GM21447 (cell line): ENCODE measurements at regions not wholly inside any gene's neighbourhood (a gene's known extent, or its start where the extent isn't known, plus 50 kb on each side); places are given as distances from the start of the nearest gene placed in this dataset.
"Not testable (repeated sequence)": the region's sequence is repeated elsewhere in the genome, so short reads cannot be mapped to it uniquely, and the experiment has no call there.

ENCODE experiments used
- ATAC-seq: cut with Tn5 transposase; IDR thresholded peaks from one replicate; pipeline ENCODE4 v1.9.1; 2021; ENCODE audit not compliant: unreplicated experiment

- ATAC-seq: no peak
Measured at GRCh38 chr3:20307383-20307782, 121.4 kb upstream of the SGO1 start.

DNA sequence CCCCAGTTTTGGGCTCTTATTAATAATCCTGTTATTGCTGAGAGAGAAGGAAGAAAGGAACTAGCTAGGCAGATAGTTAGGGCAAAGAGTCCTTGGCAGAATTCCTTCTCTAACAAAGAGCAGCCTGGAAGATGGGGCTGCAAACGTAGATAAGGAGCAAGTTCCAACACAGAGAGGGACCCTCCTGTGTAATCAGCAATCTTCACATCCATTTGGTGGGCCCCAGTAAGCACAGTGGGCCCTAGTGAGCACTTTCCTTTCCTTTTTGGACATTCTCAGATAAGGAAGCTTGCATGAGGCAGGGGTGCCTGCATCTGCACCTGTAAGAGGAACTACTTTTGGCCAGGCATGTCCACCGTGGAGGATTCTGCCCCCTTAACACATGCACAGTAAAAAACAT is 119.6 kb upstream of the SGO1 start:
- no peak for ATAC-seq

- no peak for ATAC-seq
Measured at GRCh38 chr3:20302766-20303165, 116.8 kb upstream of the SGO1 start.

- no peak for ATAC-seq
Measured at GRCh38 chr3:20288050-20288449, 102.0 kb upstream of the SGO1 start.

DNA sequence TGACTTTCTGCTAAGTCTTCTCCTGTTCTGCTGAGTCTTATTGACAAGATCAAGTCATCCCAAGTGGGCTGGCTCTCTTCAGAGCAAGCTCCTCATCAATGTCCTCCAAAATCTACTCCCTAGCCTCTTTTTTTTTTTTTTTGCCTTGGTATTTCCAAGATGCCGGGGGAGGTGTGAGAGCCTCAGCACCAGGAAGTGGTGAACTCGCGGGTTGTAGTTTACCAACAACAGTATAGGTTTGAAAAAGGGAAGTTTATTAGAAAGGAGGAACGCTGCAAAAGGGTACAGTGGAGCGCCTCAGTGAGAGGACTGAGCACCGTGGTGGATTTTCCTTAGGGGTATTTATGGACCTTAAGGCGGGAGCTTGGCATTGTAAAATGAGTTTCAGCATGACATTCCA is 94.3 kb upstream of the SGO1 start:
- ATAC-seq: no peak

DNA sequence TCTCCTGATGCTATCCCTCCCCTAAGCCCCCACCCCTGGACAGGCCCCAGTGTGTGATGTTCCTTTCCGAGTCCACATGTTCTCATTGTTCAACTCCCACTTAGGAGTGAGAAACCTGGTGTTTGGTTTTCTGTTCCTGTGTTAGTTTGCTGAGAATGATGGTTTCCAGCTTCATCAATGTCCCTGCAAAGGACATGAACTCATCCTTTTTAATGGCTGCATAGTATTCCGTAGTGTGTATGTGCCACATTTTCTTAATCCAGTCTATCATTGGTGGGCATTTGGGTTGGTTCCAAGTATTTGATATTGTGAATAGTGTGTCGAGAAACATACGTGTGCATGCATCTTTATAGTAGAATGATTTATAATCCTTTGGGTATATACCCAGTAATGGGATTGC is 80.0 kb upstream of the SGO1 start:
- not testable (repeated sequence) for ATAC-seq

DNA sequence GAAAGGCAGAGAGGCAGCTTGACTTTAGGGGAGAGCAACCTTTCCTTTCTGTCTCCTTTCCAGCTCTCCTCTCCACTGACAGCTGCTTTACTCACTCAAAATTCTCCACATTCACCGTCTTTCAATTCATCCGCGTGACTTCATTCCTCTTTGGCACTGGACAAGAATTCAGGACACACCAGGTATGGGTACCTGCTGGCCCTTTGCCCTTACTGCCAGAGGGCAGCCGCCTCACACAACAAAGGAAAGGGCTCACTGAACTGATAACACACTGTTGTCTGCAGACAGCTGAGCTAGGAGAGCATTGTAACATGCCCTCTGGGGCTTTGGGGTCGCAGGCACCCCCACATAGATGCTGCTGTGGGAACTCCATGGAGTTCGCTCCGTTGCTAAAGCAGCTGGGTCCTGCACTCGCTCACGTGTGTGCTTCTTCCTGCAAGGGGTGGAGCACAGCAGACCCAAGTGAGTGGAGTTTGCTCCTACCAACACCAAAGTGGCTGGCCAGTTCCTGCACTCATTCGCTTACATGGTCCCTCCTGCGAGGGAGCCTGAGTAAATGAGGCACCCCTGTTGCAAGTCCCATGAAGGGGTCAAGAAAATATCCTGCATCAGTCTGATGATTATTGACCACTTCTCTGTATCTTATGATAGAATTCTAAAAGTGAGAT is 79.0 kb upstream of the SGO1 start:
- no peak for ATAC-seq

DNA sequence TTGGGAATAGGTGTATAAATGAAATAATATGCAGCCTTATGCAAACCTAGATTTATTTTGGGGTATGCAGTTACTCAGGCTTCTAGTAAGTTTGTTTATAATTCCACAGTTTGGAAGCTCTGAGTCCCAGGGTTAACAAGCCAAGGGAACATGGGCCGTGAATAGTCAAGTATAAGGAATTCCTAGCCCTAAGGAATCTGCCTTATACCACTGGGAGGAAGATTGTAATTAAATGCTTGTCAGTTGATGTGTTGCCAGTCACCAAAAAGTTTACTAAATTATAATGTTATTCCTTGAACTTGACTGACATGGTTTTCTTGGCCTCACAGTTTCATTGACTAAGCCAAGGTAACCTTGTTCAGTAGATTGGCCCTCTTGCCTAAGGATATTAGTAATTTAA is 72.4 kb upstream of the SGO1 start:
- no peak for ATAC-seq

GRCh38 chr3:20256144-20256543 is 70.1 kb upstream of the SGO1 start:
- ATAC-seq: no peak

GRCh38 chr3:20254268-20255117 is 68.5 kb upstream of the SGO1 start:
- no peak for ATAC-seq

DNA sequence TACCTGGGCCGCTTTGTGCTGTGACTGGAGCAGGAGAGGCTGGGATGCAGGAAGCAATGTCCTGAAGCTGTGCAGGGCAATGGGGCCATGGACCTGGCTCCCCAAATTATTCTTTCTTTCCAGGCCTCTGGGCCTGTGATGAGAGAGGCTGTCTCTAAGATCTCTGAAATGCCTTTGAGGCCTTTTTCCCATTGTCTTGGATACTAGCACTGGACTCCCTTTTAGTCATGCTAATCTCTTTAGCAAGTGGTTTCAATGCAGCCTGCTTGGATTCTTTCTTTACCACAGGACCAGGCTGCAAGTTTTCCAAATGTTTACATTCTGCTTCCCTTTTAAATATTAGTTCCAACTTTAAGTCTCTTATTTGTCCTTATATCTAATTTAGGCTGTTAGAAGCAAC is 64.8 kb upstream of the SGO1 start:
- ATAC-seq: no peak

GRCh38 chr3:20250314-20250713 is 64.3 kb upstream of the SGO1 start:
- ATAC-seq: no peak

DNA sequence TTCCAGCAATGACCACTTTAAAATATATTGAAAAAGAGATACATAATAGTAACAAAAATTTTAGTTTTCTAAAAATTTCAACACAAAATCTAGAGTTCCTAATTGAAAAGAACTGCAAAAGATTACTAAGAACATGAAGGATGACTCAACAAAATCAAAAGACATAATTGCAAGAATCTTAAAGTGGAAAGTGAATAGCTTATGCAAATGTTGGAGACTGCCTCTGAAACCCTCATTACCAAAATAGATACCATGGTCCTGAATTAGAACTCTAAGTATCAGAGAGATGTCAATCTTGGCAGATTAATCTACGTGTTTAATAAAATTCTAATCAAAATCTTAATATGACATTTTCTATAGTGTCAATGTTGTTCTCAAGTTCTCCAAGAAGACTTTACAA is 60.7 kb upstream of the SGO1 start:
- ATAC-seq: peak; percentile 84

GRCh38 chr3:20245781-20246180 is 59.8 kb upstream of the SGO1 start:
- ATAC-seq: no peak

DNA sequence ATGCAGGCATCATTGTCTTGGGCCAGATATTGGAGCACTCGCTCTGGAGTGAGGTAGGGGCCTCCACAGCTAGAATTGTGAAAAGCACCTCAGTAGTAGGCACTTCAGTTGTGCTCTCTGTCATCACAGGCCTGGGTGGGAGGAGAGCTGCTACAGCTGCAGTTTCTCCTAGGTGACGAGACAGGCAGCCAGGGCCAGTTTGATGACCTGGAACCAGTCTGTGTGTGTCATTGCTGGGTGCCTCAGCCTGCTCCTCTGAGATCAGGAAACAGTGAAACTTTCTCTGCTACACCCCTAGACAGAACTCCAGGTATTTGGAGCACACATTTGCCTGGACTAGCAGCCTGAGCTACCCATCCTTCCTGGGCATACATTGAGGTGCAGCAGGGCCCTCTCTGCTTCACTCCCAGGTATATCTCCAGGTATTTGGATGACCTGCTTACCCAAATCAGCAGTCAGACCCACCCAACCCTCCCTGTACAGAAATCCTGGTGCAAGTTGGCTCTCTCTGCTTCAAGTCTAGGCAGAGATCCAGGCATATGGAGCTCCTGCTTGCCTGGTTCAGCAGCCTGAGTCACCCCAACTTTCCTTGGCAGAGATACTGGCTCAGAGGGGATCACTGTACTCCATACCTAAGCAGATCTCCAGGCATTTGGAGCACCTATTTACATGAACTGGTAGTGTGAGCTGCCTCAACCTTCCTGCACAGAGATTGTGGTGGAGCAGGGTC is 54.3 kb upstream of the SGO1 start:
- ATAC-seq: no peak

- ATAC-seq: not testable (repeated sequence)
Measured at GRCh38 chr3:20238199-20238598, 52.2 kb upstream of the SGO1 start.

DNA sequence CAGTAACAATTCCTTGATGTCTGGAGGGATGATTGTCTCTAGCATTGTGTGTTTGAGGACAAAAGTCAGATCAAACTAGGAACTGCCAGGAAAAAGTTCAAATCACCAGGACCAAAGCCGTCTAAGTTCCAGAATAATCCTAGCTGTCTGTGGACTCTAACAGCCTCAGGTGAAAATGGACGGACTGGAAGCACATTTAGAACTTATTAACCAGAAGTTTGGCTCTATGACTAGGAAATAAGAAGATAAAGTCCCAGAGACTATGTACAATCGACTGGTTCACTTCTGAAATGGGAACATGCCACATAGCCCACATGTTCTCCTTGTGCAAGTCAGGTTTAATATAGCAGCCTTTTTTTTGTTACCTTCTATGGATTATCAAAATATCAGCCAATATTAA is 50.6 kb upstream of the SGO1 start:
- ATAC-seq: no peak
